A549 (cell line): ENCODE measurements at regions not wholly inside any gene's neighbourhood (a gene's known extent, or its start where the extent isn't known, plus 50 kb on each side); places are given as distances from the start of the nearest gene placed in this dataset.

Source experiments
- ATAC-seq, 2 experiments: fragments of 200-7000 bp in 1 of 2; fragments of >200 bp in 1 of 2; cut with Nextera tagmentation in 1 of 2; cut with Tn5 transposase in 1 of 2; 3 replicates each; pipeline versions ENCODE4 v1.8.0 to v1.9.1; 2018 to 2020; ENCODE audit warnings: mild to moderate bottlenecking in 1 of 2, moderate library complexity in 1 of 2
- CTCF ChIA-PET: fragments of 300-600 bp; sonication (Branson Sonifier 250); formaldehyde crosslinking; extraction: SDS; loops from one replicate; lab custom pipeline; 2021; ENCODE audit warnings: antibody characterized with exemption, inconsistent platforms; lab: Yijun Ruan, JAX
- POLR2A ChIA-PET: fragments of 350-600 bp; formaldehyde crosslinking; extraction: SDS; loops from one replicate; lab custom pipeline; 2021; ENCODE audit warnings: antibody characterized with exemption, inconsistent platforms; lab: Yijun Ruan, JAX
- DNase-seq, 2 experiments: peaks; one replicate each; pipeline versions ENCODE4 v3.0.0 to v3.0.0-alpha.2; 2011 to 2016; ENCODE audit warnings: low read depth in 1 of 2, low spot score in 1 of 2
- FAIRE-seq: peaks from 2 replicates; lab custom pipeline; 2011; peaks lifted over from hg19 to GRCh38; lab: Jason Lieb, UNC
- H3K27ac ChIP-seq, 2 experiments: fragments of >200 bp; sonication (Bioruptor Twin); formaldehyde crosslinking; 3 replicates each; pipeline ENCODE4 v1.5.1; 2016 to 2017
- H3K4me1 ChIP-seq: fragments of >200 bp; sonication (Bioruptor Twin); formaldehyde crosslinking; 3 replicates; pipeline ENCODE4 v1.6.1; 2016
- H3K4me2 ChIP-seq: fragments of >200 bp; sonication (Bioruptor Twin); formaldehyde crosslinking; 3 replicates; pipeline ENCODE4 v1.6.1; 2016
- H3K4me3 ChIP-seq: fragments of >200 bp; sonication (Bioruptor Twin); formaldehyde crosslinking; 3 replicates; pipeline ENCODE4 v1.5.1; 2016
- H3K9me3 ChIP-seq: fragments of >200 bp; sonication (Bioruptor Twin); formaldehyde crosslinking; 3 replicates; pipeline ENCODE4 v1.6.1; 2016
- BHLHE40 ChIP-seq: IDR thresholded peaks from 2 replicates; pipeline ENCODE4 v1.6.1; 2012; ENCODE audit warnings: low read depth, low read length, inconsistent platforms
- CBX8 ChIP-seq: fragments of 200-600 bp; sonication (generic); IDR thresholded peaks from 2 replicates; pipeline ENCODE4 v1.6.1; 2016
- CHD2 ChIP-seq: fragments of 150-350 bp; IDR thresholded peaks from 2 replicates; pipeline ENCODE4 v1.6.1; 2014; ENCODE audit warnings: low read length; ENCODE audit not compliant: partially characterized antibody
- FOXS1 ChIP-seq: fragments of 250-450 bp; sonication (Bioruptor Pico); IDR thresholded peaks from 2 replicates; pipeline ENCODE4 v1.5.0; 2020; ENCODE audit warnings: mild to moderate bottlenecking, moderate library complexity
- GATA3 ChIP-seq: IDR thresholded peaks from 2 replicates; pipeline ENCODE4 v1.6.1; 2012; ENCODE audit warnings: borderline replicate concordance
- HES2 ChIP-seq: fragments of >200 bp; sonication (Bioruptor Twin); formaldehyde crosslinking; IDR thresholded peaks from 2 replicates; pipeline ENCODE4 v1.6.1; 2016
- HOXB13 ChIP-seq: fragments of 250-450 bp; sonication (Bioruptor Pico); IDR thresholded peaks from 2 replicates; pipeline ENCODE4 v1.5.0; 2020; ENCODE audit warnings: low read depth, mild to moderate bottlenecking, moderate library complexity
- JUNB ChIP-seq: fragments of >200 bp; sonication (Bioruptor Twin); formaldehyde crosslinking; IDR thresholded peaks from 2 replicates; pipeline ENCODE4 v1.6.1; 2016
- KDM1A ChIP-seq: fragments of 200-600 bp; sonication (generic); IDR thresholded peaks from 2 replicates; pipeline ENCODE4 v1.6.1; 2016; ENCODE audit warnings: low read depth, mild to moderate bottlenecking
- MAZ ChIP-seq: fragments of 150-350 bp; IDR thresholded peaks from 2 replicates; pipeline ENCODE4 v1.6.1; 2014; ENCODE audit warnings: antibody characterized with exemption, low read depth, low read length, borderline replicate concordance
- NFE2L2 ChIP-seq: fragments of 150-350 bp; conservative IDR thresholded peaks from 2 replicates; pipeline ENCODE4 v1.6.1; 2014; ENCODE audit warnings: low read length
- NPAS2 ChIP-seq: fragments of 250-450 bp; sonication (Bioruptor Pico); IDR thresholded peaks from 2 replicates; pipeline ENCODE4 v1.8.0; 2022; ENCODE audit warnings: mild to moderate bottlenecking, moderate library complexity, borderline replicate concordance
- NR3C1 ChIP-seq: fragments of >200 bp; sonication (Bioruptor Twin); formaldehyde crosslinking; IDR thresholded peaks from 3 replicates; pipeline ENCODE4 v1.6.1; 2017
- PBX3 ChIP-seq: IDR thresholded peaks from 2 replicates; pipeline ENCODE4 v1.6.1; 2012
- POLR2A ChIP-seq: IDR thresholded peaks from 2 replicates; pipeline ENCODE4 v1.6.1; 2012; ENCODE audit warnings: mild to moderate bottlenecking, low read length
- RAD21 ChIP-seq, 2 experiments: fragments of >200 bp in 1 of 2; sonication (Bioruptor Twin) in 1 of 2; formaldehyde crosslinking in 1 of 2; IDR thresholded peaks in 1 of 2; conservative IDR thresholded peaks in 1 of 2; 2 replicates in 1 of 2; 3 replicates in 1 of 2; pipeline ENCODE4 v1.6.1; 2012 to 2018; ENCODE audit warnings: inconsistent platforms in 1 of 2
- RCOR1 ChIP-seq: fragments of 150-350 bp; IDR thresholded peaks from 2 replicates; pipeline ENCODE4 v1.6.1; 2014; ENCODE audit warnings: antibody characterized with exemption, low read length, low read depth
- TP53 ChIP-seq: fragments of 250-450 bp; sonication (Bioruptor Pico); IDR thresholded peaks from 2 replicates; pipeline ENCODE4 v1.5.0; 2021; ENCODE audit warnings: mild to moderate bottlenecking, moderate library complexity
- ZNF302 ChIP-seq: fragments of 250-450 bp; sonication (Bioruptor Pico); IDR thresholded peaks from 2 replicates; pipeline ENCODE4 v1.9.0; 2021; ENCODE audit warnings: inconsistent platforms, mild to moderate bottlenecking, moderate library complexity
- WGBS: methylation state at CpG from one replicate; pipeline ENCODE4 v1.1.6; 2017; ENCODE audit errors: missing lambda C conversion rate; 5-methylcytosine and 5-hydroxymethylcytosine counted together
- TF ChIP-seq, protein P1 (sequence below): fragments of 200-600 bp; sonication (generic); IDR thresholded peaks from 2 replicates; pipeline ENCODE4 v1.6.1; 2016; ENCODE audit warnings: antibody characterized with exemption, mild to moderate bottlenecking, moderate library complexity
- TF ChIP-seq, protein P2 (sequence below): fragments of 150-350 bp; IDR thresholded peaks from 2 replicates; pipeline ENCODE4 v1.6.1; 2014; ENCODE audit warnings: low read depth, mild to moderate bottlenecking, low read length
- TF ChIP-seq, protein P3 (sequence below): fragments of 450-650 bp; IDR thresholded peaks from 2 replicates; pipeline ENCODE4 v1.6.1; 2014; ENCODE audit warnings: antibody characterized with exemption
- TF ChIP-seq, protein P4 (sequence below): IDR thresholded peaks from 2 replicates; pipeline ENCODE4 v1.6.1; 2012; ENCODE audit warnings: low read depth, borderline replicate concordance

DNA sequence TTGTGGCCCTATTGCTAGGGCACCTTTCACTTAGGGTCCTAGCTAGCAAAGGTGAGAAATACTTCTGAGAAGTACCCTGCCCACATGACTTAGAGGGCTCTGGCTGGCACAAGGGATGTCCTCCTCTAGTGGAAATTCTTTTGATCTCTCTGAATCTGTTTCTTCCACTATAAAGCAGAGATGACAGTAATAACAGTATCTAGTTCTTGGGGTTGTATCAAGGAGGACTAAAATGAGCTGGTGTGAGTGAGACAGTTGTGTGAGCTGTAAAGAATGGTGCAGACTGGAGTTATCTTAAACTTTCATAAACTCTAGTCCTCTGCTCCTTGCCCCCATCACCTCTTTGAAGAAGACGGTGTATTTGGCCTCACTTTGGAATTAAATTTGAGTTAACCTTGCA lies 157.8 kb upstream of the PLET1 start:
- no peak overlapping the region for H3K4me3 ChIP-seq
- WGBS, result 39% methylated on average over 1 of the region's 1 CpG
- TF ChIP-seq RCOR1 (no peak), NR3C1 (no peak), NFE2L2 (no peak)

GRCh38 chr11:112421879-112422278 lies 161.2 kb upstream of the PLET1 start:
- CTCF ChIA-PET, result interaction anchor here (1.6 kb wide), 1 partner anchor 17 kb away, joined by 3 read pairs; no protein-coding TSS in a partner anchor
- Histone ChIP-seq H3K9me3 (no peaks in the 10 kb centered on the region), H3K4me2 (no peak overlapping the region), H3K4me1 (no peaks in the 10 kb centered on the region), H3K27ac (no peak overlapping the region), H3K4me3 (no peak overlapping the region)
- TF ChIP-seq PBX3, result no peak
- TF ChIP-seq POLR2A, result no peak
- WGBS, result 43% methylated on average over 4 of the region's 4 CpGs
- ATAC-seq (no peak), DNase-seq (no peak), FAIRE-seq (no peak)
- POLR2A ChIA-PET, result no interaction called here

More for the DNA sequence above, 157.8 kb upstream of the PLET1 start:
- H3K9me3 ChIP-seq, result no peaks in the 10 kb centered on the region
- POLR2A ChIA-PET, result no interaction called here
- FAIRE-seq (no peak), DNase-seq (no peak), ATAC-seq (no peak)
- CTCF ChIA-PET, result no interaction called here
- H3K4me1 ChIP-seq, result no peaks in the 10 kb centered on the region
- H3K4me2 ChIP-seq, result no peak overlapping the region
- H3K27ac ChIP-seq, result no peak overlapping the region

- POLR2A ChIA-PET, result no interaction called here
- TF ChIP-seq HOXB13 (CRISPR knock-in tag) (no peak), GATA3 (no peak), HES2 (no peak), JUNB (no peak), NFE2L2 (no peak), RAD21 (conservative IDR thresholded peaks at IDR 0.05 in 1 of 2, IDR thresholded peaks at IDR 0.05 in 1 of 2) (no peak)
- TF ChIP-seq, protein P1, sequence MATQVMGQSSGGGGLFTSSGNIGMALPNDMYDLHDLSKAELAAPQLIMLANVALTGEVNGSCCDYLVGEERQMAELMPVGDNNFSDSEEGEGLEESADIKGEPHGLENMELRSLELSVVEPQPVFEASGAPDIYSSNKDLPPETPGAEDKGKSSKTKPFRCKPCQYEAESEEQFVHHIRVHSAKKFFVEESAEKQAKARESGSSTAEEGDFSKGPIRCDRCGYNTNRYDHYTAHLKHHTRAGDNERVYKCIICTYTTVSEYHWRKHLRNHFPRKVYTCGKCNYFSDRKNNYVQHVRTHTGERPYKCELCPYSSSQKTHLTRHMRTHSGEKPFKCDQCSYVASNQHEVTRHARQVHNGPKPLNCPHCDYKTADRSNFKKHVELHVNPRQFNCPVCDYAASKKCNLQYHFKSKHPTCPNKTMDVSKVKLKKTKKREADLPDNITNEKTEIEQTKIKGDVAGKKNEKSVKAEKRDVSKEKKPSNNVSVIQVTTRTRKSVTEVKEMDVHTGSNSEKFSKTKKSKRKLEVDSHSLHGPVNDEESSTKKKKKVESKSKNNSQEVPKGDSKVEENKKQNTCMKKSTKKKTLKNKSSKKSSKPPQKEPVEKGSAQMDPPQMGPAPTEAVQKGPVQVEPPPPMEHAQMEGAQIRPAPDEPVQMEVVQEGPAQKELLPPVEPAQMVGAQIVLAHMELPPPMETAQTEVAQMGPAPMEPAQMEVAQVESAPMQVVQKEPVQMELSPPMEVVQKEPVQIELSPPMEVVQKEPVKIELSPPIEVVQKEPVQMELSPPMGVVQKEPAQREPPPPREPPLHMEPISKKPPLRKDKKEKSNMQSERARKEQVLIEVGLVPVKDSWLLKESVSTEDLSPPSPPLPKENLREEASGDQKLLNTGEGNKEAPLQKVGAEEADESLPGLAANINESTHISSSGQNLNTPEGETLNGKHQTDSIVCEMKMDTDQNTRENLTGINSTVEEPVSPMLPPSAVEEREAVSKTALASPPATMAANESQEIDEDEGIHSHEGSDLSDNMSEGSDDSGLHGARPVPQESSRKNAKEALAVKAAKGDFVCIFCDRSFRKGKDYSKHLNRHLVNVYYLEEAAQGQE, result no peak
- TF ChIP-seq, protein P2, sequence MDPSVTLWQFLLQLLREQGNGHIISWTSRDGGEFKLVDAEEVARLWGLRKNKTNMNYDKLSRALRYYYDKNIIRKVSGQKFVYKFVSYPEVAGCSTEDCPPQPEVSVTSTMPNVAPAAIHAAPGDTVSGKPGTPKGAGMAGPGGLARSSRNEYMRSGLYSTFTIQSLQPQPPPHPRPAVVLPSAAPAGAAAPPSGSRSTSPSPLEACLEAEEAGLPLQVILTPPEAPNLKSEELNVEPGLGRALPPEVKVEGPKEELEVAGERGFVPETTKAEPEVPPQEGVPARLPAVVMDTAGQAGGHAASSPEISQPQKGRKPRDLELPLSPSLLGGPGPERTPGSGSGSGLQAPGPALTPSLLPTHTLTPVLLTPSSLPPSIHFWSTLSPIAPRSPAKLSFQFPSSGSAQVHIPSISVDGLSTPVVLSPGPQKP, result no peak
- WGBS, result 11% methylated on average over 5 of the region's 5 CpGs
- Histone ChIP-seq H3K4me2 (no peak overlapping the region), H3K9me3 (no peaks in the 10 kb centered on the region), H3K27ac (no peak overlapping the region), H3K4me3 (no peak overlapping the region), H3K4me1 (no peaks in the 10 kb centered on the region)
- FAIRE-seq (no peak), DNase-seq (no peak), ATAC-seq (no peak)
- CTCF ChIA-PET, result no interaction called here
Measured at GRCh38 chr11:112425121-112425520, 164.5 kb upstream of the PLET1 start.

DNA sequence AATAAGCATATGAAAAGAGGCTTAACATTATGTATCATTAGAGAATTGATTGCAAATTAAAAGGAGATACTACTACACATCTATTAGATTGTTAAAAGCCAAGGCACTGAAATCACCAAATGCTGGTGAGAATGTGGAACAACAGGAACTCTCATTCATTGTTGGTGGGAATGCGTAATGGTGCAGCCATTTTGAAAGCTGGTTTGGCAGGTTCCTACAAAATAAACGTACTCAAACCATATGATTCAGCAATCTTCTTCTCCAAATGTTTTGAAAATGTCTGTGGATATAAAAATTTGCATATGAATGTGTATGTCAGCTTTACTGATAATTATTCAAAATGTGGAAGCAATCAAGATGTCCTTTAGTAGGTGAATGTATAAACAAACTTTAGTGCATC lies 176.4 kb upstream of the PLET1 start:
- POLR2A ChIA-PET, result no interaction called here
- Histone ChIP-seq H3K27ac (no peak overlapping the region), H3K9me3 (no peaks in the 10 kb centered on the region), H3K4me1 (no peaks in the 10 kb centered on the region), H3K4me2 (no peak overlapping the region), H3K4me3 (no peak overlapping the region)
- CTCF ChIA-PET, result interaction anchor here (0.6 to 0.9 kb wide), 2 partner anchors 157 to 1095 kb away, joined by 3 to 4 read pairs; no protein-coding TSS in a partner anchor
- FAIRE-seq, result no peak
- no peak for ATAC-seq
- 0% methylated on average over 2 of the region's 2 CpGs for WGBS
- TF ChIP-seq FOXS1 (CRISPR knock-in tag), result no peak
- no peak for TF ChIP-seq NPAS2 (CRISPR knock-in tag)
- TF ChIP-seq BHLHE40, result no peak
- TF ChIP-seq MAZ, result no peak
- no peak for TF ChIP-seq TP53 (CRISPR knock-in tag)
- no peak for TF ChIP-seq KDM1A
- TF ChIP-seq CBX8, result no peak
- TF ChIP-seq, protein P3, sequence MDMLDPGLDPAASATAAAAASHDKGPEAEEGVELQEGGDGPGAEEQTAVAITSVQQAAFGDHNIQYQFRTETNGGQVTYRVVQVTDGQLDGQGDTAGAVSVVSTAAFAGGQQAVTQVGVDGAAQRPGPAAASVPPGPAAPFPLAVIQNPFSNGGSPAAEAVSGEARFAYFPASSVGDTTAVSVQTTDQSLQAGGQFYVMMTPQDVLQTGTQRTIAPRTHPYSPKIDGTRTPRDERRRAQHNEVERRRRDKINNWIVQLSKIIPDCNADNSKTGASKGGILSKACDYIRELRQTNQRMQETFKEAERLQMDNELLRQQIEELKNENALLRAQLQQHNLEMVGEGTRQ, result no peak
- TF ChIP-seq GATA3, result no peak
- TF ChIP-seq, protein P4, sequence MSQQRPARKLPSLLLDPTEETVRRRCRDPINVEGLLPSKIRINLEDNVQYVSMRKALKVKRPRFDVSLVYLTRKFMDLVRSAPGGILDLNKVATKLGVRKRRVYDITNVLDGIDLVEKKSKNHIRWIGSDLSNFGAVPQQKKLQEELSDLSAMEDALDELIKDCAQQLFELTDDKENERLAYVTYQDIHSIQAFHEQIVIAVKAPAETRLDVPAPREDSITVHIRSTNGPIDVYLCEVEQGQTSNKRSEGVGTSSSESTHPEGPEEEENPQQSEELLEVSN, result no peak
- TF ChIP-seq ZNF302 (CRISPR knock-in tag), result no peak
- no peak for TF ChIP-seq CHD2
- DNase-seq, result no peak
